ENCODE measurements at regions not wholly inside any gene's neighbourhood (a gene's known extent, or its start where the extent isn't known, plus 50 kb on each side); places are given as distances from the start of the nearest gene placed in this dataset.
"Not testable (repeated sequence)": the region's sequence is repeated elsewhere in the genome, so short reads cannot be mapped to it uniquely, and the experiment has no call there.

GRCh38 chr2:142561656-142562055 is 315.8 kb upstream of the KYNU start:
- DNase-seq, result no peak

- no peak for DNase-seq
These were observed 320.1 kb upstream of the KYNU start for GRCh38 chr2:142557391-142557790.

- not testable (repeated sequence) for DNase-seq
These were observed 331.5 kb upstream of the KYNU start for GRCh38 chr2:142545999-142546398.

GRCh38 chr2:142545036-142545435 is 332.4 kb upstream of the KYNU start:
- DNase-seq, result no peak

- no peak for DNase-seq
These were observed 333.3 kb upstream of the KYNU start for GRCh38 chr2:142544173-142544572.

- no peak for DNase-seq
These were observed 335.0 kb upstream of the KYNU start for GRCh38 chr2:142542431-142542910.

GRCh38 chr2:142536966-142537365 is 340.5 kb upstream of the KYNU start:
- no peak for DNase-seq

- no peak for DNase-seq
These were observed 341.0 kb upstream of the KYNU start for GRCh38 chr2:142536492-142536891.

GRCh38 chr2:142535311-142535710 is 342.2 kb upstream of the KYNU start:
- no peak for DNase-seq

- DNase-seq, result no peak
These were observed 344.3 kb upstream of the KYNU start for GRCh38 chr2:142533177-142533576.

- DNase-seq, result no peak
These were observed 346.1 kb upstream of the KYNU start for GRCh38 chr2:142531377-142531776.

- no peak for DNase-seq
These were observed 351.7 kb upstream of the KYNU start for GRCh38 chr2:142525720-142526119.

- DNase-seq, result no peak
These were observed 356.0 kb upstream of the KYNU start for GRCh38 chr2:142521492-142521891.

GRCh38 chr2:142515493-142515892 is 362.0 kb upstream of the KYNU start:
- no peak for DNase-seq

GRCh38 chr2:142509401-142509800 is 368.1 kb upstream of the KYNU start:
- DNase-seq, result no peak

GRCh38 chr2:142504754-142505153 is 372.7 kb upstream of the KYNU start:
- no peak for DNase-seq

- DNase-seq, result no peak
These were observed 371.6 kb upstream of the LRP1B start for GRCh38 chr2:142502402-142502801.

GRCh38 chr2:142495141-142495540 is 364.3 kb upstream of the LRP1B start:
- DNase-seq, result no peak

- not testable (repeated sequence) for DNase-seq
These were observed 358.8 kb upstream of the LRP1B start for GRCh38 chr2:142489631-142490030.

GRCh38 chr2:142484111-142484510 is 353.3 kb upstream of the LRP1B start:
- DNase-seq, result no peak

GRCh38 chr2:142483653-142484052 is 352.8 kb upstream of the LRP1B start:
- DNase-seq, result no peak

GRCh38 chr2:142478206-142478605 is 347.4 kb upstream of the LRP1B start:
- DNase-seq, result no peak

- peak in 1 of 2 experiments; percentile 4 for DNase-seq
These were observed 341.6 kb upstream of the LRP1B start for GRCh38 chr2:142472382-142472781.

- DNase-seq, result no peak
These were observed 336.5 kb upstream of the LRP1B start for GRCh38 chr2:142467321-142467720.

- no peak for DNase-seq
These were observed 332.2 kb upstream of the LRP1B start for GRCh38 chr2:142463047-142463446.

GRCh38 chr2:142462306-142462705 is 331.5 kb upstream of the LRP1B start:
- DNase-seq, result no peak

Data from NCI-H2081 (cell line).